Neural cell (in vitro differentiated cells): ENCODE measurements at regions not wholly inside any gene's neighbourhood (a gene's known extent, or its start where the extent isn't known, plus 50 kb on each side); places are given as distances from the start of the nearest gene placed in this dataset.

ENCODE experiments used
- CTCF ChIP-seq: fragments of 450-650 bp; IDR thresholded peaks from 2 replicates; pipeline ENCODE4 v1.5.1; 2014; ENCODE audit warnings: antibody characterized with exemption, mild to moderate bottlenecking, moderate library complexity; ENCODE audit not compliant: poor library complexity, severe bottlenecking
- MXI1 ChIP-seq: fragments of 450-650 bp; conservative IDR thresholded peaks from 2 replicates; pipeline ENCODE4 v1.6.1; 2014; ENCODE audit warnings: antibody characterized with exemption, mild to moderate bottlenecking; ENCODE audit not compliant: poor library complexity, severe bottlenecking
- SMC3 ChIP-seq: fragments of 450-650 bp; conservative IDR thresholded peaks from 2 replicates; pipeline ENCODE4 v1.6.1; 2014; ENCODE audit warnings: antibody characterized with exemption, mild to moderate bottlenecking, moderate library complexity; ENCODE audit not compliant: poor library complexity
- TAF1 ChIP-seq: IDR thresholded peaks from 2 replicates; pipeline ENCODE4 v1.6.1; 2012; ENCODE audit warnings: low read depth

- no peak for TF ChIP-seq TAF1
- TF ChIP-seq CTCF = no peak
- no peak for TF ChIP-seq SMC3
- no peak for TF ChIP-seq MXI1
Measured at GRCh38 chr7:46343802-46344201, 422.7 kb upstream of the IGFBP3 start.
